HFFc6 (cell line): ENCODE measurements at regions not wholly inside any gene's neighbourhood (a gene's known extent, or its start where the extent isn't known, plus 50 kb on each side); places are given as distances from the start of the nearest gene placed in this dataset.
"Not testable (repeated sequence)": the region's sequence is repeated elsewhere in the genome, so short reads cannot be mapped to it uniquely, and the experiment has no call there.

Experiments
- DNase-seq: peaks from one replicate; pipeline ENCODE4 v3.0.0-alpha.2; 2018
- H3K27ac Mint-ChIP-seq: 2 replicates; pipeline ENCODE4 v1.8.0; 2020; ENCODE audit warnings: mild to moderate bottlenecking, mixed read lengths
- H3K27me3 Mint-ChIP-seq: 2 replicates; pipeline ENCODE4 v1.8.0; 2021; ENCODE audit warnings: mild to moderate bottlenecking, moderate library complexity, mixed read lengths; ENCODE audit not compliant: insufficient read depth
- H3K36me3 Mint-ChIP-seq: 2 replicates; pipeline ENCODE4 v1.8.0; 2021; ENCODE audit warnings: low read depth, mixed read lengths
- H3K4me1 Mint-ChIP-seq: 2 replicates; pipeline ENCODE4 v1.8.0; 2020; ENCODE audit warnings: low read depth, mixed read lengths
- H3K4me3 Mint-ChIP-seq: 2 replicates; pipeline ENCODE4 v1.8.0; 2020; ENCODE audit warnings: mild to moderate bottlenecking, moderate library complexity, mixed read lengths
- H3K9me3 Mint-ChIP-seq: 2 replicates; pipeline ENCODE4 v1.8.0; 2020; ENCODE audit warnings: mild to moderate bottlenecking, mixed read lengths
- TF ChIP-seq, protein P1 (sequence below): fragments of 200-600 bp; sonication (generic); IDR thresholded peaks from 2 replicates; pipeline ENCODE4 v1.5.0; 2021; ENCODE audit warnings: antibody characterized with exemption, mild to moderate bottlenecking

- H3K27me3 Mint-ChIP-seq: peaks cover 2% of the 10 kb centered on the region; the same call in 1 of the 2 replicates
- H3K9me3 Mint-ChIP-seq: peaks cover 45% of the 10 kb centered on the region
- no peak for DNase-seq
- no peaks in the 10 kb centered on the region for H3K36me3 Mint-ChIP-seq
- TF ChIP-seq, protein P1, sequence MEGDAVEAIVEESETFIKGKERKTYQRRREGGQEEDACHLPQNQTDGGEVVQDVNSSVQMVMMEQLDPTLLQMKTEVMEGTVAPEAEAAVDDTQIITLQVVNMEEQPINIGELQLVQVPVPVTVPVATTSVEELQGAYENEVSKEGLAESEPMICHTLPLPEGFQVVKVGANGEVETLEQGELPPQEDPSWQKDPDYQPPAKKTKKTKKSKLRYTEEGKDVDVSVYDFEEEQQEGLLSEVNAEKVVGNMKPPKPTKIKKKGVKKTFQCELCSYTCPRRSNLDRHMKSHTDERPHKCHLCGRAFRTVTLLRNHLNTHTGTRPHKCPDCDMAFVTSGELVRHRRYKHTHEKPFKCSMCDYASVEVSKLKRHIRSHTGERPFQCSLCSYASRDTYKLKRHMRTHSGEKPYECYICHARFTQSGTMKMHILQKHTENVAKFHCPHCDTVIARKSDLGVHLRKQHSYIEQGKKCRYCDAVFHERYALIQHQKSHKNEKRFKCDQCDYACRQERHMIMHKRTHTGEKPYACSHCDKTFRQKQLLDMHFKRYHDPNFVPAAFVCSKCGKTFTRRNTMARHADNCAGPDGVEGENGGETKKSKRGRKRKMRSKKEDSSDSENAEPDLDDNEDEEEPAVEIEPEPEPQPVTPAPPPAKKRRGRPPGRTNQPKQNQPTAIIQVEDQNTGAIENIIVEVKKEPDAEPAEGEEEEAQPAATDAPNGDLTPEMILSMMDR: no peak
- H3K4me1 Mint-ChIP-seq: no peaks in the 10 kb centered on the region
- no peak overlapping the region for H3K4me3 Mint-ChIP-seq
- H3K27ac Mint-ChIP-seq: no peak overlapping the region
These were observed 255.2 kb upstream of the SULF2 start for GRCh38 chr20:48040491-48040890.

GRCh38 chr20:48040051-48040450 lies 254.8 kb upstream of the SULF2 start:
- no peaks in the 10 kb centered on the region for H3K36me3 Mint-ChIP-seq
- peaks cover 2% of the 10 kb centered on the region; the same call in 1 of the 2 replicates for H3K27me3 Mint-ChIP-seq
- H3K4me3 Mint-ChIP-seq: no peak overlapping the region

DNA sequence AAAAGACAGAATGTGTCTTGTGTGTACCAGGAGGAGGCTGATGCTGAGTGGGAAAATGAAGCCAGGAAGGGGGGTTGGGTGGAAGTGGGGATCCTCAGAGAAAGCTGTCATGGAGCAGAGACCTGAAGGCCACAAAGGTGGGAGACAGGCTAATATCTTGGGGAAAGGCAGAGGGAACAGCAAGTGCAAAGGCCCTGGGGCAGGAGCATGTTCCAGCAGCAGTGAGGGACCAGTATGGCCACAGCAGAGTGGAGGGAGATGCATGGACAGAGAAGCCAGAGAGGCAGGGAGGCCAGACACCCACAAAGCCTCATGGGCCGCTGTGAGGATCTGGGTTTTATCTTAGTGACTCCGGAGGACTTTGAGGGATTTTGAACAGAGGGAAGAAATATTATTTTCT lies 254.2 kb upstream of the SULF2 start:
- peaks cover 2% of the 10 kb centered on the region; the same call in 1 of the 2 replicates for H3K27me3 Mint-ChIP-seq
- no peak overlapping the region for H3K4me3 Mint-ChIP-seq
- TF ChIP-seq, protein P1: no peak
- no peak for DNase-seq
- no peaks in the 10 kb centered on the region; the same call in 1 of the 2 replicates for H3K36me3 Mint-ChIP-seq
- H3K4me1 Mint-ChIP-seq: no peaks in the 10 kb centered on the region
- peaks cover 48% of the 10 kb centered on the region for H3K9me3 Mint-ChIP-seq
- H3K27ac Mint-ChIP-seq: no peak overlapping the region

More at GRCh38 chr20:48040051-48040450, 254.8 kb upstream of the SULF2 start:
- no peak for DNase-seq
- no peaks in the 10 kb centered on the region for H3K4me1 Mint-ChIP-seq
- H3K9me3 Mint-ChIP-seq: peaks cover 46% of the 10 kb centered on the region
- no peak overlapping the region for H3K27ac Mint-ChIP-seq
- TF ChIP-seq, protein P1: no peak

DNA sequence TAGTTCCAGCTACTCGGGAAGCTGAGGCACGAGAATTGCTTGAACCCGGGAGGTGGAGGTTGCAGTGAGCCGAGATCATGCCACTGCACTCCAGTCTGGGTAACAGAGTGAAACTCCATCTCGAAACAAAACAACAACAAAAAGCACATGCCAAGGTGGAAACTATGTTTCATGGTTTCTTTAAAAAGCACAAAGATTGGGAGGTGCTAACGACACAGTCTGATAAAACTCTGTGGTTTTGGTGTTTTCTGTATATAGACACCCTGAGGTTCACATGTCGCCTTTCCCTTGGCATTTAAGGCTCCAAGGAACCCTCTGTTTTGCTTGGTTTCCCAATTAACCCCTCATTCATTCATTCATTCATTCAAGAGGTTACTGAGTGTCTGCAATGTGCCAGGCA lies 253.4 kb upstream of the SULF2 start:
- Mint-ChIP-seq H3K9me3 (peaks cover 52% of the 10 kb centered on the region), H3K27me3 (peaks cover 2% of the 10 kb centered on the region; the same call in 1 of the 2 replicates), H3K27ac (no peak overlapping the region), H3K4me3 (no peak overlapping the region), H3K4me1 (no peaks in the 10 kb centered on the region), H3K36me3 (no peaks in the 10 kb centered on the region; the same call in 1 of the 2 replicates)
- DNase-seq: no peak
- TF ChIP-seq, protein P1: no peak

GRCh38 chr20:48037798-48038197 lies 252.5 kb upstream of the SULF2 start:
- H3K36me3 Mint-ChIP-seq, H3K27ac Mint-ChIP-seq, H3K27me3 Mint-ChIP-seq, H3K4me3 Mint-ChIP-seq, H3K4me1 Mint-ChIP-seq, DNase-seq: not testable (repeated sequence)
- peaks cover 52% of the 10 kb centered on the region for H3K9me3 Mint-ChIP-seq

DNA sequence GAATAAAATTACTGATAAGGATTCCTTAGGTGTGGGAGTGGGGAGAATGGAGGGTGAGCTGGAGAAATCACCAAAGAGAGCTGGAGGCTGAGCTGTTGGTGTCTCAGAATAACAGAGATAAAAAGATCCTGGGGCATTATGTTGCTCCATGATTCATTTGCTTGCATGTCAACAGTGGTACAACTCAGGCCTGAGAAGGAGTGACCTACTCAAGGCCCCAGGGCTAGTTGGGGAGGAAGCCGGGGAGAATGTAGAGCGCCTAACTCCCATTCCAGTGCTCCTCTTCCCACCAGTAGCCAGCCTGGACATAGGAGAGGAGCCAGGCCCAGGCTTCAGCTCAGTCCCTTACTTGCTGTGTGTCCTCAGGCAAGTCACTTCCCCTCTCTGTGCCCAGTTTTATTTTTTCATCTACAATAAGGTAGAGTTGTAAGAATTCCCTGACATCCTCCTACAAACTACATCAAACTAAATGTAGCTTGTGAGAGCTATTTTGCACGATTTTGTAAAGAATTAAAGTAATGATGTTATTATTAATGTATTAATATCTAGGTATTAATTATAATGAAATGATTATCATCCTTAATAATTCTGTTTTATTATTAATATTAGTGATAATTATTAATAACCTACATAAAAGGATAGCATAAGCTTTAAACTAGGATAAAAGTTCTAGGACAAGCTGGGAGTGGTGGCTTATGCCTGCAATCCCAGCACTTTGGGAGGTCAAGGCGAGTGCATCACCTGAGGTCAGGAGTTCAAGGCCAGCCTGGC lies 250.9 kb upstream of the SULF2 start:
- Mint-ChIP-seq H3K27ac (no peak overlapping the region), H3K4me3 (no peak overlapping the region), H3K36me3 (no peaks in the 10 kb centered on the region; the same call in 1 of the 2 replicates), H3K9me3 (peaks cover 46% of the 10 kb centered on the region), H3K27me3 (no peaks in the 10 kb centered on the region), H3K4me1 (no peaks in the 10 kb centered on the region)
- DNase-seq: no peak
- TF ChIP-seq, protein P1: no peak
